ENCODE measurements at regions not wholly inside any gene's neighbourhood (a gene's known extent, or its start where the extent isn't known, plus 50 kb on each side); places are given as distances from the start of the nearest gene placed in this dataset.
A peak's percentile ranks its signal among the peaks of the same experiment; 100 is the strongest.

DNA sequence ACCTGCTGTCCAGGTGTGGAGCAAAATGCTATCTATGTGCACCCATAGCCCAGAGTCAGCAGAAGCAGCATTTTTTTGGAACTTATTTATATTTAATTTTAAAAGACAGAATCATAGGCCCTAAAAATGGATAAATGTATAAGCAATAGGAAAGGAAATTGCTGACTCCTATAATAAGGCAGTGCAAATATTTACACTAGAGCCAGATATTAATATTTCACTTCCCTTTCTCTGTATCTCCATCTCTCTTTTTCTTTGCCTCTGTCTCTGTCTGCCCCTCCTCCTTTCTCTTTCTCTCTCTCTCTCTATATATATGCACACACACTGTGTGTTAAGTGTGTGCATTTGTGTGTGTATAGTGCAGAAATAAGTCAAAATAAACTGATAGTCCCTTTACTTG is 375.6 kb downstream of the SOX11 start:
- no peak overlapping the region for H3K4me3 Mint-ChIP-seq
- H3K9me3 Mint-ChIP-seq = peaks cover 0 to 3% (median 0%) of the 10 kb centered on the region in 11 donors
- peaks cover 0 to 4% (median 0%) of the 10 kb centered on the region in 5 donors for H3K27me3 Mint-ChIP-seq
- ATAC-seq (no peak), DNase-seq (no peak)
- Histone ChIP-seq H3K9me3 (ENCODE audit: control insufficient read depth in 2 of 3, low read length in 3 of 3) (no peaks in the 10 kb centered on the region), H3K36me3 (ENCODE audit: control insufficient read depth in 2 of 3, insufficient read depth in 3 of 3, low read length in 3 of 3) (no peaks in the 10 kb centered on the region), H3K4me1 (ENCODE audit: control insufficient read depth in 2 of 2, insufficient read depth in 2 of 2, low read length in 2 of 2) (no peaks in the 10 kb centered on the region), H3K27ac (ENCODE audit: low read depth, low read length) (no peak overlapping the region), H3K4me3 (ENCODE audit: low read length) (no peak overlapping the region), H3K27me3 (ENCODE audit: control insufficient read depth in 2 of 2, insufficient read depth in 2 of 2, low read length in 2 of 2) (no peaks in the 10 kb centered on the region)
- ChIA-PET CTCF (no interaction called here), POLR2A (no interaction called here)
- no peak overlapping the region for H3K27ac Mint-ChIP-seq
- intact Hi-C loops (cut with micrococcal nuclease) = no loop called here
- no peaks in the 10 kb centered on the region for H3K4me1 Mint-ChIP-seq
- no peaks in the 10 kb centered on the region for H3K36me3 Mint-ChIP-seq

DNA sequence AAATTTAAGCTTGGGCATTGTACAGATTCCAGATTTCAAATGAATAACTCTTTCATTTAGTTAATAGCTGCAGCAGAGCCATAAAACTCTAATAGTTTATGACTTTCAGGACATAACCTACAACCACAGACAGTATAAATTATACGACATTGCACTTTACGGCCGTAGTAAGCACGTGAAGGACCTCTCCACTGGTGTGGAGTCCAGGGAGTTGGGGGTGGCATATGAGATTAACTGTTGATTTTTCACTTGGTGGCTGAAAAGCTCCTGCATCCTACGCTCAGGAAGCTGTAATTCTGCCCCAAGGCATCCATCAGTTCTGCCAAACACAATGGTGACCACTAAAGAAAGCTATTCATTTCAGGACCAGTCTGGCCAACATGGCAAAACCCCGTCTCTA is 376.2 kb downstream of the SOX11 start:
- ATAC-seq = no peak
- CTCF ChIA-PET = no interaction called here

DNA sequence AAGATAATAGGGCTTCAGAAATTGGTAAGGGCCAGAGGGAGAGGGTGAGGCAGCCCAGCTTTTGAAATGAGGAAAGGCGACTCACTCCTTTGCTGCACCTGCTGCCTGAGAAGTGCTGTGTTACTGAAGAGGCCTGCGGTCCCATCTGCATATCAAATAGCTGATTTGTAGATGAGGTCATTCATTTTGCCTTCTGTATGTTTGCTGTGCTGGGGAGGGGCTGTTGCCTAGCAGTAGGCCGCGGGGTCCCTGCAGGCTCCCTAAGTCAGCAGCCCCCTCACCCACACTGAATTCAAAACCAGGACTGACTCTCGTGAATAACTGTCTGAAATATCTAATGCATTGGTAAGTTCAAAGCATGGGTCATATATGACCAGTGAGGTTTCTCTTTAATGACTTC is 377.2 kb downstream of the SOX11 start:
- H3K9me3 ChIP-seq (ENCODE audit: control insufficient read depth in 2 of 3, low read length in 3 of 3) = no peaks in the 10 kb centered on the region
- Mint-ChIP-seq H3K27me3 (peaks cover 0 to 4% (median 0%) of the 10 kb centered on the region in 5 donors), H3K4me3 (no peak overlapping the region), H3K9me3 (no peaks in the 10 kb centered on the region), H3K27ac (no peak overlapping the region), H3K36me3 (no peaks in the 10 kb centered on the region), H3K4me1 (no peaks in the 10 kb centered on the region)
- ChIA-PET POLR2A (no interaction called here), CTCF (no interaction called here)
- no peak overlapping the region for H3K27ac ChIP-seq (ENCODE audit: low read depth, low read length)
- no peaks in the 10 kb centered on the region for H3K36me3 ChIP-seq (ENCODE audit: control insufficient read depth in 2 of 3, insufficient read depth in 3 of 3, low read length in 3 of 3)
- no peak for ATAC-seq
- no peak overlapping the region for H3K4me3 ChIP-seq (ENCODE audit: low read length)
- H3K27me3 ChIP-seq (ENCODE audit: control insufficient read depth in 2 of 2, insufficient read depth in 2 of 2, low read length in 2 of 2) = no peaks in the 10 kb centered on the region
- intact Hi-C loops (cut with micrococcal nuclease) = no loop called here
- H3K4me1 ChIP-seq (ENCODE audit: control insufficient read depth in 2 of 2, insufficient read depth in 2 of 2, low read length in 2 of 2) = no peaks in the 10 kb centered on the region
- no peak for DNase-seq

More for the DNA sequence above, 376.2 kb downstream of the SOX11 start:
- Histone ChIP-seq H3K36me3 (ENCODE audit: control insufficient read depth in 2 of 3, insufficient read depth in 3 of 3, low read length in 3 of 3) (no peaks in the 10 kb centered on the region), H3K9me3 (ENCODE audit: control insufficient read depth in 2 of 3, low read length in 3 of 3) (no peaks in the 10 kb centered on the region), H3K27ac (ENCODE audit: low read depth, low read length) (no peak overlapping the region), H3K4me1 (ENCODE audit: control insufficient read depth in 2 of 2, insufficient read depth in 2 of 2, low read length in 2 of 2) (no peaks in the 10 kb centered on the region), H3K4me3 (ENCODE audit: low read length) (no peak overlapping the region), H3K27me3 (ENCODE audit: control insufficient read depth in 2 of 2, insufficient read depth in 2 of 2, low read length in 2 of 2) (no peaks in the 10 kb centered on the region)
- Mint-ChIP-seq H3K4me3 (no peak overlapping the region), H3K36me3 (no peaks in the 10 kb centered on the region), H3K9me3 (no peaks in the 10 kb centered on the region), H3K27ac (no peak overlapping the region), H3K27me3 (peaks cover 0 to 4% (median 0%) of the 10 kb centered on the region in 5 donors), H3K4me1 (no peaks in the 10 kb centered on the region)
- POLR2A ChIA-PET = no interaction called here
- intact Hi-C loops (cut with micrococcal nuclease) = no loop called here
- DNase-seq = no peak

DNA sequence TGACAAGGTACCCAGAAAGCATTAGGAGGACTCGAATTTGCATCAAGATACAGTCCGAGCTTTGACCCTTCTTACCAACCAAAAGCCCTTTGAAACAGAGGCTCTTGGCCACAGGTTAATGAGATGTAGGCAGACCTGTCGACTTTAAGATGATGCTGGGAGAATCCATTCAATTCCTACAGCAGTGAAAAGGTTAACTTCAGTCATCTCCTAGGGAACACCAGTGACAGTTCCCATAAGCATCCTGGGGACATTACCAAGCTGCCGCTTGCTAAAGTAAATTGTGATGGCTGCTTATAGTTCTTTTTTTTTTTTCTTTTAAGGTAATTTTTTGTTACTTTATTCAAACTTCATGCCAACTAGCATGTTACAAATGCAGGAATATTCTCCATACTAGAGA is 379.3 kb downstream of the SOX11 start:
- Histone ChIP-seq H3K4me1 (ENCODE audit: control insufficient read depth in 2 of 2, insufficient read depth in 2 of 2, low read length in 2 of 2) (no peaks in the 10 kb centered on the region), H3K27ac (ENCODE audit: low read depth, low read length) (no peak overlapping the region), H3K27me3 (ENCODE audit: control insufficient read depth in 2 of 2, insufficient read depth in 2 of 2, low read length in 2 of 2) (no peaks in the 10 kb centered on the region), H3K36me3 (ENCODE audit: control insufficient read depth in 2 of 3, insufficient read depth in 3 of 3, low read length in 3 of 3) (no peaks in the 10 kb centered on the region), H3K9me3 (ENCODE audit: control insufficient read depth in 2 of 3, low read length in 3 of 3) (no peaks in the 10 kb centered on the region), H3K4me3 (ENCODE audit: low read length) (no peak overlapping the region)
- ATAC-seq (no peak), DNase-seq (no peak)
- intact Hi-C loops (cut with micrococcal nuclease) = no loop called here
- ChIA-PET CTCF (no interaction called here), POLR2A (no interaction called here)
- Mint-ChIP-seq H3K9me3 (no peaks in the 10 kb centered on the region), H3K4me1 (no peaks in the 10 kb centered on the region), H3K36me3 (no peaks in the 10 kb centered on the region), H3K27me3 (peaks cover 0 to 4% (median 0%) of the 10 kb centered on the region in 5 donors), H3K27ac (no peak overlapping the region), H3K4me3 (no peak overlapping the region)

DNA sequence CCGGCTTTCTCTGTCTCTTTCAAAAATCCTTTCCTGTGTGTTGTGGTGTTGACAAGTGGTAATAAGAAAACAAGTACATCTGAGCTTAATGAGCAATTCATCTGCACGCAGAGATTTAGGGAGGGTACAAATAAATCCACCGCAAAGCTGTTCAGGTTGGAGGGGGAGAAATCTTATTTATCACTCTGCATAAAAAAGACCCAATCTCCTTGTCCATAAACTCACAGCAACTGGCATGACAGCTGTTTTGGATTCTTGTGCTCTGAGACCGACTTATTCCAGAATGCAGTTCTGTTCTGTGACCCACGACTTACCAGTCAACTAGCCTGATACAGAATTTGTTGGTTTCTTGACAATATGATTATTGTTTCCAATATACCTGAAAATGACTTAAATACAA is 380.1 kb downstream of the SOX11 start:
- intact Hi-C loops (cut with micrococcal nuclease) = no loop called here
- CTCF ChIA-PET = no interaction called here

DNA sequence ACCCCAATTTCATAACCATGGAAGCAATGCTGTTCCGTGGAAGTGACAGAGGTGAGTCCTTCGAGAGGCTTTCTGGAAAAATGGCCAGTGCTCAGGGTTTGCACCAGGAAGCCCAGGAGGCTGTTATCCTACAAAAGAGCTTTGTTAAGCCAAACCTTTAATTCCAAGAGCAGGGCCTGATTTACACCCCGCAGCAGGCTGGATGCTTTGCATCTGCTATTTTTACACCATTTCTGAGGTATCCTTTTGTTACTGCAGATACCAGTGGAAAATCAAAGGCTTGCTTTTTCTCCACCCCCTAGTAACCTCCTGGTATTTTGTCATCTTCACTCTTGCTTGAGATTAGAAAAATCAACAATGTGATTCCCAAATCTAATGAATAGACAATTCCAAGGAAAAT is 380.6 kb downstream of the SOX11 start:
- Histone ChIP-seq H3K36me3 (ENCODE audit: control insufficient read depth in 2 of 3, insufficient read depth in 3 of 3, low read length in 3 of 3) (no peaks in the 10 kb centered on the region), H3K27me3 (ENCODE audit: control insufficient read depth in 2 of 2, insufficient read depth in 2 of 2, low read length in 2 of 2) (no peaks in the 10 kb centered on the region), H3K27ac (ENCODE audit: low read depth, low read length) (no peak overlapping the region), H3K4me1 (ENCODE audit: control insufficient read depth in 2 of 2, insufficient read depth in 2 of 2, low read length in 2 of 2) (no peaks in the 10 kb centered on the region), H3K4me3 (ENCODE audit: low read length) (no peak overlapping the region), H3K9me3 (ENCODE audit: control insufficient read depth in 2 of 3, low read length in 3 of 3) (no peaks in the 10 kb centered on the region)
- H3K27ac Mint-ChIP-seq = no peak overlapping the region
- no peak overlapping the region for H3K4me3 Mint-ChIP-seq
- no peaks in the 10 kb centered on the region for H3K4me1 Mint-ChIP-seq
- H3K36me3 Mint-ChIP-seq = no peaks in the 10 kb centered on the region
- ChIA-PET CTCF (no interaction called here), POLR2A (no interaction called here)
- peaks cover 0 to 4% (median 0%) of the 10 kb centered on the region in 5 donors for H3K27me3 Mint-ChIP-seq
- DNase-seq (no peak), ATAC-seq (no peak)
- intact Hi-C loops (cut with micrococcal nuclease) = no loop called here
- peaks cover 0 to under 1% (median 0%) of the 10 kb centered on the region in 11 donors for H3K9me3 Mint-ChIP-seq

More for the DNA sequence above, 380.1 kb downstream of the SOX11 start:
- H3K27ac ChIP-seq (ENCODE audit: low read depth, low read length) = no peak overlapping the region
- H3K9me3 ChIP-seq (ENCODE audit: control insufficient read depth in 2 of 3, low read length in 3 of 3) = no peaks in the 10 kb centered on the region
- Mint-ChIP-seq H3K4me1 (no peaks in the 10 kb centered on the region), H3K4me3 (no peak overlapping the region), H3K27me3 (peaks cover 0 to 4% (median 0%) of the 10 kb centered on the region in 5 donors), H3K36me3 (no peaks in the 10 kb centered on the region), H3K9me3 (no peaks in the 10 kb centered on the region), H3K27ac (no peak overlapping the region)
- H3K36me3 ChIP-seq (ENCODE audit: control insufficient read depth in 2 of 3, insufficient read depth in 3 of 3, low read length in 3 of 3) = no peaks in the 10 kb centered on the region
- H3K4me3 ChIP-seq (ENCODE audit: low read length) = no peak overlapping the region
- no peak for ATAC-seq
- no peak for DNase-seq
- no peaks in the 10 kb centered on the region for H3K4me1 ChIP-seq (ENCODE audit: control insufficient read depth in 2 of 2, insufficient read depth in 2 of 2, low read length in 2 of 2)
- H3K27me3 ChIP-seq (ENCODE audit: control insufficient read depth in 2 of 2, insufficient read depth in 2 of 2, low read length in 2 of 2) = no peaks in the 10 kb centered on the region
- POLR2A ChIA-PET = no interaction called here

DNA sequence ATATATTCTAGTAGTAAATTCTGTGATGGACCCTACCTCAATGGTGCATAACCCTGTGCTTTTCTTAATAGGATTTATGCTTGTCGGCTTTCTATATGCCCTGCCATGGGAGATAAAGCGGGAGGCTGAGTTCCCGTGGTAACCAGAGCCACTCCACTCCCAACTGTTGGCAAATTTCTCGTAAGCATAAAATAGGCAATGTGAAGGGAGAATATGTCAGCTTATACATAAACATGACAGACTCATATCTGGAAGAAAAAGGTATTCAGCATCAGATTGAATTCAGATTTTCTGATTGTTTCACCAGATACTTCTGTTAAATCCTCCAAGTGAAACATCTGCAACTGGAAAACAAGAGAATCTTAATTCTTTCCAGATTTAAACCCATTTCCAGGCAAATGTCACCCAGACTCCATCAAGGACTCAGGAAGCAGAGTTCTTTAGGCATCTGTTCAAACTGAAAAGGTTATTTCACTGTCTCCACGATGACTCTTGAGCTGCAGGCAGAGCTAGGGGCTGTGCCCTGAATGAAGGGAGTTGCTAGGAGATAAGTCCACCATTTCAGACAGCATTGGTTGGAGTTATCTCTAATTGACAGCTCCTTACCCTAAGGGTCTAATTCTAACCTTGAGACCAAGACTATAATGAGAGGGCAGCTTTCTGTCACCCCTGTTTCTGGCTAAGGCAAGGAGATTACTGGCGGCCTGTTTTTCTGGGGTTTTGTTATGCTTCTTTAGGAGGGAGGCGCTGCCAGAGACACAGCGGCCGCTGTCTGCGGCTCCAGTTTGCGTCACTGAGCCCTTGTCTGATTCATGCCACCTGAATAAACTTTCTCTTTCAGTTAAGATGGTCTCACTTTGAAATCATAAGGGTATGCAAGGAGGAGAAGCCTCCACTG is 381.3 kb downstream of the SOX11 start:
- no peaks in the 10 kb centered on the region for H3K27me3 Mint-ChIP-seq
- H3K36me3 Mint-ChIP-seq = no peaks in the 10 kb centered on the region
- peaks cover 0 to 1% (median 0%) of the 10 kb centered on the region in 11 donors for H3K9me3 Mint-ChIP-seq
- CTCF ChIA-PET = no interaction called here
- H3K4me3 Mint-ChIP-seq = no peak overlapping the region
- no peak overlapping the region for H3K27ac ChIP-seq (ENCODE audit: low read depth, low read length)
- H3K9me3 ChIP-seq (ENCODE audit: control insufficient read depth in 2 of 3, low read length in 3 of 3) = no peaks in the 10 kb centered on the region
- intact Hi-C loops (cut with micrococcal nuclease) = no loop called here
- H3K27me3 ChIP-seq (ENCODE audit: control insufficient read depth in 2 of 2, insufficient read depth in 2 of 2, low read length in 2 of 2) = no peaks in the 10 kb centered on the region
- no peaks in the 10 kb centered on the region for H3K36me3 ChIP-seq (ENCODE audit: control insufficient read depth in 2 of 3, insufficient read depth in 3 of 3, low read length in 3 of 3)
- DNase-seq (no peak), ATAC-seq (no peak)
- no peaks in the 10 kb centered on the region for H3K4me1 ChIP-seq (ENCODE audit: control insufficient read depth in 2 of 2, insufficient read depth in 2 of 2, low read length in 2 of 2)
- no peaks in the 10 kb centered on the region for H3K4me1 Mint-ChIP-seq
- POLR2A ChIA-PET = no interaction called here
- peak overlapping the region in 1 of 9 donors; percentile 9 for H3K27ac Mint-ChIP-seq
- H3K4me3 ChIP-seq (ENCODE audit: low read length) = no peak overlapping the region
